ENCODE measurements at regions not wholly inside any gene's neighbourhood (a gene's known extent, or its start where the extent isn't known, plus 50 kb on each side); places are given as distances from the start of the nearest gene placed in this dataset.
"Not testable (repeated sequence)": the region's sequence is repeated elsewhere in the genome, so short reads cannot be mapped to it uniquely, and the experiment has no call there.

GRCh38 chr1:149157409-149157808 lies 54.1 kb upstream of the NBPF9 start:
- H3K27me3 ChIP-seq (replicated peaks; ENCODE audit: control insufficient read depth, insufficient read depth, low read length, poor library complexity, severe bottlenecking); H3K36me3 ChIP-seq (ENCODE audit: control insufficient read depth, insufficient read depth, low read length); H3K4me3 ChIP-seq (ENCODE audit: insufficient read depth, low read depth, low read length, poor library complexity, severe bottlenecking); DNase-seq; H3K4me1 ChIP-seq (ENCODE audit: control insufficient read depth, insufficient read depth, low read length, poor library complexity, severe bottlenecking); H3K9me3 ChIP-seq (ENCODE audit: control insufficient read depth, low read length): not testable (repeated sequence)
- peak overlapping the region; percentile 32 for H3K27ac ChIP-seq (ENCODE audit: insufficient read depth, low read length, poor library complexity, severe bottlenecking)

GRCh38 chr1:149158308-149158707 lies 55.0 kb upstream of the NBPF9 start:
- H3K4me3 ChIP-seq (ENCODE audit: insufficient read depth, low read depth, low read length, poor library complexity, severe bottlenecking); H3K27ac ChIP-seq (ENCODE audit: insufficient read depth, low read length, poor library complexity, severe bottlenecking); H3K36me3 ChIP-seq (ENCODE audit: control insufficient read depth, insufficient read depth, low read length); H3K9me3 ChIP-seq (ENCODE audit: control insufficient read depth, low read length); H3K27me3 ChIP-seq (replicated peaks; ENCODE audit: control insufficient read depth, insufficient read depth, low read length, poor library complexity, severe bottlenecking); H3K4me1 ChIP-seq (ENCODE audit: control insufficient read depth, insufficient read depth, low read length, poor library complexity, severe bottlenecking); DNase-seq: not testable (repeated sequence)

- not testable (repeated sequence) for DNase-seq; H3K27ac ChIP-seq (ENCODE audit: insufficient read depth, low read length, poor library complexity, severe bottlenecking); H3K27me3 ChIP-seq (replicated peaks; ENCODE audit: control insufficient read depth, insufficient read depth, low read length, poor library complexity, severe bottlenecking); H3K4me3 ChIP-seq (ENCODE audit: insufficient read depth, low read depth, low read length, poor library complexity, severe bottlenecking); H3K9me3 ChIP-seq (ENCODE audit: control insufficient read depth, low read length); H3K4me1 ChIP-seq (ENCODE audit: control insufficient read depth, insufficient read depth, low read length, poor library complexity, severe bottlenecking); H3K36me3 ChIP-seq (ENCODE audit: control insufficient read depth, insufficient read depth, low read length)
Measured at GRCh38 chr1:149163063-149163444, 59.7 kb upstream of the NBPF9 start.

- H3K27ac ChIP-seq (ENCODE audit: insufficient read depth, low read length, poor library complexity, severe bottlenecking); H3K4me3 ChIP-seq (ENCODE audit: insufficient read depth, low read depth, low read length, poor library complexity, severe bottlenecking); DNase-seq; H3K9me3 ChIP-seq (ENCODE audit: control insufficient read depth, low read length); H3K4me1 ChIP-seq (ENCODE audit: control insufficient read depth, insufficient read depth, low read length, poor library complexity, severe bottlenecking); H3K27me3 ChIP-seq (replicated peaks; ENCODE audit: control insufficient read depth, insufficient read depth, low read length, poor library complexity, severe bottlenecking); H3K36me3 ChIP-seq (ENCODE audit: control insufficient read depth, insufficient read depth, low read length): not testable (repeated sequence)
Measured at GRCh38 chr1:149174765-149175164, 71.4 kb upstream of the NBPF9 start.

- not testable (repeated sequence) for H3K9me3 ChIP-seq (ENCODE audit: control insufficient read depth, low read length); H3K4me3 ChIP-seq (ENCODE audit: insufficient read depth, low read depth, low read length, poor library complexity, severe bottlenecking); H3K27me3 ChIP-seq (replicated peaks; ENCODE audit: control insufficient read depth, insufficient read depth, low read length, poor library complexity, severe bottlenecking); H3K4me1 ChIP-seq (ENCODE audit: control insufficient read depth, insufficient read depth, low read length, poor library complexity, severe bottlenecking); H3K36me3 ChIP-seq (ENCODE audit: control insufficient read depth, insufficient read depth, low read length)
- DNase-seq = peak in 1 of 3 donors; percentile 6
- H3K27ac ChIP-seq (ENCODE audit: insufficient read depth, low read length, poor library complexity, severe bottlenecking) = peak overlapping the region; percentile 55
Measured at GRCh38 chr1:149175812-149176211, 72.5 kb upstream of the NBPF9 start.

- H3K9me3 ChIP-seq (ENCODE audit: control insufficient read depth, low read length); H3K36me3 ChIP-seq (ENCODE audit: control insufficient read depth, insufficient read depth, low read length); H3K27me3 ChIP-seq (replicated peaks; ENCODE audit: control insufficient read depth, insufficient read depth, low read length, poor library complexity, severe bottlenecking); H3K4me1 ChIP-seq (ENCODE audit: control insufficient read depth, insufficient read depth, low read length, poor library complexity, severe bottlenecking): not testable (repeated sequence)
- H3K4me3 ChIP-seq (ENCODE audit: insufficient read depth, low read depth, low read length, poor library complexity, severe bottlenecking) = peak overlapping the region; percentile 49
- DNase-seq = peak; percentile 57 to 69 (median 57)
- H3K27ac ChIP-seq (ENCODE audit: insufficient read depth, low read length, poor library complexity, severe bottlenecking) = peak overlapping the region; percentile 85
Measured at GRCh38 chr1:149176453-149177316, 73.3 kb upstream of the NBPF9 start.

GRCh38 chr1:149190742-149191141 lies 87.4 kb upstream of the NBPF9 start:
- not testable (repeated sequence) for H3K36me3 ChIP-seq (ENCODE audit: control insufficient read depth, insufficient read depth, low read length); H3K27me3 ChIP-seq (replicated peaks; ENCODE audit: control insufficient read depth, insufficient read depth, low read length, poor library complexity, severe bottlenecking); H3K9me3 ChIP-seq (ENCODE audit: control insufficient read depth, low read length); H3K4me1 ChIP-seq (ENCODE audit: control insufficient read depth, insufficient read depth, low read length, poor library complexity, severe bottlenecking); H3K27ac ChIP-seq (ENCODE audit: insufficient read depth, low read length, poor library complexity, severe bottlenecking); H3K4me3 ChIP-seq (ENCODE audit: insufficient read depth, low read depth, low read length, poor library complexity, severe bottlenecking); DNase-seq

- DNase-seq; H3K4me3 ChIP-seq (ENCODE audit: insufficient read depth, low read depth, low read length, poor library complexity, severe bottlenecking); H3K9me3 ChIP-seq (ENCODE audit: control insufficient read depth, low read length); H3K27me3 ChIP-seq (replicated peaks; ENCODE audit: control insufficient read depth, insufficient read depth, low read length, poor library complexity, severe bottlenecking); H3K4me1 ChIP-seq (ENCODE audit: control insufficient read depth, insufficient read depth, low read length, poor library complexity, severe bottlenecking); H3K27ac ChIP-seq (ENCODE audit: insufficient read depth, low read length, poor library complexity, severe bottlenecking); H3K36me3 ChIP-seq (ENCODE audit: control insufficient read depth, insufficient read depth, low read length): not testable (repeated sequence)
Measured at GRCh38 chr1:149196651-149197050, 93.3 kb upstream of the NBPF9 start.

- H3K27ac ChIP-seq (ENCODE audit: insufficient read depth, low read length, poor library complexity, severe bottlenecking); H3K4me1 ChIP-seq (ENCODE audit: control insufficient read depth, insufficient read depth, low read length, poor library complexity, severe bottlenecking); H3K4me3 ChIP-seq (ENCODE audit: insufficient read depth, low read depth, low read length, poor library complexity, severe bottlenecking); DNase-seq; H3K9me3 ChIP-seq (ENCODE audit: control insufficient read depth, low read length); H3K36me3 ChIP-seq (ENCODE audit: control insufficient read depth, insufficient read depth, low read length); H3K27me3 ChIP-seq (replicated peaks; ENCODE audit: control insufficient read depth, insufficient read depth, low read length, poor library complexity, severe bottlenecking): not testable (repeated sequence)
Measured at GRCh38 chr1:149200567-149200966, 97.2 kb upstream of the NBPF9 start.

GRCh38 chr1:149202283-149202682 lies 98.9 kb upstream of the NBPF9 start:
- H3K4me3 ChIP-seq (ENCODE audit: insufficient read depth, low read depth, low read length, poor library complexity, severe bottlenecking); H3K27me3 ChIP-seq (replicated peaks; ENCODE audit: control insufficient read depth, insufficient read depth, low read length, poor library complexity, severe bottlenecking); H3K9me3 ChIP-seq (ENCODE audit: control insufficient read depth, low read length); H3K36me3 ChIP-seq (ENCODE audit: control insufficient read depth, insufficient read depth, low read length); H3K27ac ChIP-seq (ENCODE audit: insufficient read depth, low read length, poor library complexity, severe bottlenecking); H3K4me1 ChIP-seq (ENCODE audit: control insufficient read depth, insufficient read depth, low read length, poor library complexity, severe bottlenecking); DNase-seq: not testable (repeated sequence)

Data from effector memory CD4-positive, alpha-beta T cell (primary cell).